ENCODE measurements at regions not wholly inside any gene's neighbourhood (a gene's known extent, or its start where the extent isn't known, plus 50 kb on each side); places are given as distances from the start of the nearest gene placed in this dataset.
"Not testable (repeated sequence)": the region's sequence is repeated elsewhere in the genome, so short reads cannot be mapped to it uniquely, and the experiment has no call there.

DNA sequence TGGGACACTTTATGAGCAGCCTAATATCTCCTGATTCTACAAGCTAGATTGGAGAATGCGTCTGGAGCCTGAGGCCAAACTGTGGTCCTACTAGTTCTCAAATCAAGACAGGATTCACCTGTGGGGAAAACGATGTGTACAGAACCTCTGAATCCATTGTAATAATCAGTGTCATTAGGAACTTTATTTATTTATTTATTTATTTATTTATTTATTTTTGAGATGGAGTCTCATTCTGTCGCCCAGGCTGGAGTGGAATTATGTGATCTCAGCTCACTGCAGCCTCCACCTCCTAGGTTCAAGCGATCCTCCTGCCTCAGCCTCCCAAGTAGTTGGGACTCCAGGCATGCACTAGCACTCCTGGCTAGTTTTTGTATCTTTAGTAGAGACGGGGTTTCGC lies 52.6 kb upstream of the KIF26B start:
- DNase-seq; H3K36me3 ChIP-seq (replicated peaks; ENCODE audit: control insufficient read depth, insufficient read depth, low read length); H3K4me3 ChIP-seq (ENCODE audit: insufficient read depth, low read depth, low read length); H3K27me3 ChIP-seq (ENCODE audit: control insufficient read depth, insufficient read depth, low read length): not testable (repeated sequence)

DNA sequence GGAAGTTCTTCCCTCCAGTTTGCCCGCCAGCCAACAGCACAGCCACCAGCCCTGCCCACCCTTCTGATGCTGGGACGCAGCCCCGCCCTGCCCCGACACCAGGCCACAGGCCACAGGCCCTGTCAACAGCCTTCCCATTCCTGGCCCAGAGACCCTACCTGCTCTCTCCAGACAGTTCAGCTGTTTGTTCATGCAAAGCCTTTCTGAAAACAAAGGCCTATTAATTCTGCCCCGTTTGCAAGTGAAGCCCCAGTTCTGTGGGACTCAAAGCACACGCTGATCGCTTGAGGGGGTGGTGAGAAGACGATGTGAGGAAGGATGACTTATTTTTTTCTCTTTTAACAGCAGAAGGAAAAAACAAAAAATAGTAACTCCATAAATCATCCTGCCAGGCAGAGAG lies 55.4 kb upstream of the KIF26B start:
- no peaks in the 10 kb centered on the region for H3K36me3 ChIP-seq (replicated peaks; ENCODE audit: control insufficient read depth, insufficient read depth, low read length)
- H3K27me3 ChIP-seq (ENCODE audit: control insufficient read depth, insufficient read depth, low read length): no peaks in the 10 kb centered on the region
- no peak overlapping the region for H3K4me3 ChIP-seq (ENCODE audit: insufficient read depth, low read depth, low read length)
- peak; percentile 39 for DNase-seq

GRCh38 chr1:245098924-245099323 lies 55.9 kb upstream of the KIF26B start:
- no peaks in the 10 kb centered on the region for H3K27me3 ChIP-seq (ENCODE audit: control insufficient read depth, insufficient read depth, low read length)
- H3K4me3 ChIP-seq (ENCODE audit: insufficient read depth, low read depth, low read length): no peak overlapping the region
- H3K36me3 ChIP-seq (replicated peaks; ENCODE audit: control insufficient read depth, insufficient read depth, low read length): no peaks in the 10 kb centered on the region
- DNase-seq: no peak

DNA sequence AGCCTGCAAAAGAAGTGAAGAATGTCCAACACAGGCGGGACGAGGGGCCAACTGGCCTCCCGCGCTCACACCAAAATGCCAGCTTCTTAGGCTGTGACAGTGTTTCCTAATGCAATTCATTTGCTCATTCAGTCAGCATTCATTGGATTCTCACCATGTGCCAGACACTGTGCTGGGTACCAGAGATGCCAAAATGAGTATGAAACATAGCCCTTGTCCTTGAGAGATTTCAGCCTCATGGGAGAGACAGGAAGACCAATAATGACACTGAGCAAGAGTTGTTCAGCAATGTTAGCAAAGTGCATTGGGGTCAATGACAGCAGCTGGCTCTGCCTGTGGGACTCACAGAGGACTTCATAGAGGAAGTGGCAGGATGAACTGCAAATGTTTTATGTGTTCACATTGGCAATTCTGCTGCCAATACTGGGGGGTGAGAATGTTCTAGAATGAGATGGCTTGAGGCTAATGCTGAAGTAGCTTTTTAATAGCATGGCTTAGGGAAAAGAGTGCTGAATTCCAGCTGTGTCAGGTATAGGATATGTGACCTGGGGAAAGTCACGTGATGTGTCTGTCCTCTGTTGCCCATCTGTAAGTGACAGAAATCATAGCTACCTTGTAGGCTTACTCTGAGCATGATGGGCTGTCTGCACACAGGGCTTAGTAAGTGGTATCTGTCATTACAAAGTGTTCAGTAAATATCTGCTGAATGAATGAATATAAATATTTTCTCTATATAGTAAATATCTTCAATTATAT lies 58.3 kb upstream of the KIF26B start:
- Histone ChIP-seq H3K27me3 (ENCODE audit: control insufficient read depth, insufficient read depth, low read length) (no peaks in the 10 kb centered on the region), H3K36me3 (replicated peaks; ENCODE audit: control insufficient read depth, insufficient read depth, low read length) (no peaks in the 10 kb centered on the region), H3K4me3 (ENCODE audit: insufficient read depth, low read depth, low read length) (no peak overlapping the region)
- no peak for DNase-seq

DNA sequence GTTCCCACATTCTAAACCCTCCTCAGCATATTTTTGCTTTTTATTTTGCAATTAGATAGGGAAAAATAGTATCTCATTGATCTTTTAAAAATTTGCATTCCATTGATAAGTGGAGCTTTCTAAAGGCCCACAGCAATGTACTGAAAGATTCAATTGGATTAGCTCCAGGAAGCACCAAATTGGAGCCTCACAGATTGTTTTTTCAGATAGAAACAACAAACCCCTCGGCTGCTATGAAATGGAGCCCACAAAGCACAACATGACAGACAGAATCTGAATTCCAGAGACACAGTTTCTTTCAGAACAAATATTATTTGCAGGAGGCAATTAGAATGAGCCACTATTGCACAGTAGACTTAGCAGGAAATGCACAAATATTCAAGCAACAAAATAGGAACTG lies 58.9 kb upstream of the KIF26B start:
- DNase-seq: no peak
- no peaks in the 10 kb centered on the region for H3K27me3 ChIP-seq (ENCODE audit: control insufficient read depth, insufficient read depth, low read length)
- H3K36me3 ChIP-seq (replicated peaks; ENCODE audit: control insufficient read depth, insufficient read depth, low read length): no peaks in the 10 kb centered on the region
- no peak overlapping the region for H3K4me3 ChIP-seq (ENCODE audit: insufficient read depth, low read depth, low read length)

DNA sequence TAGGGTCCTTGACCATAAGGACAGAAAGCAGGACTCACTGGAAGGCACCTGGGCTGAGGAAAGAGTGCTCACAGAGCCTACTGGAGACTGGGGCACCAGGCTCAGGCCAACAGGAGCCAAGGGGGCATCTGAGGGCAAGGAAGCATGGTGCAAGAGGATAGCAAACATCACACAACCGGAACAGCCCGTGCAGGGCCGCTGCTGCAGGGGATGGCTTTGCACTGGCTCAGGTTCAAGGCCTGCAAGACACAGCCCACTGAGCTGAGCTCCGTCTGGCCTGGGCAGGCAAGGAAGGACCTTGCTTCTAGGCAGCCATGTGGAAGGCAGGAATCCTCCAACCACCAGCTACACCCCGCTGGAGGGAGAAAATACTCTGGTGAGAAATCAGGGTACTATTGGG lies 59.8 kb upstream of the KIF26B start:
- Histone ChIP-seq H3K36me3 (replicated peaks; ENCODE audit: control insufficient read depth, insufficient read depth, low read length) (no peaks in the 10 kb centered on the region), H3K27me3 (ENCODE audit: control insufficient read depth, insufficient read depth, low read length) (no peaks in the 10 kb centered on the region), H3K4me3 (ENCODE audit: insufficient read depth, low read depth, low read length) (no peak overlapping the region)
- no peak for DNase-seq

DNA sequence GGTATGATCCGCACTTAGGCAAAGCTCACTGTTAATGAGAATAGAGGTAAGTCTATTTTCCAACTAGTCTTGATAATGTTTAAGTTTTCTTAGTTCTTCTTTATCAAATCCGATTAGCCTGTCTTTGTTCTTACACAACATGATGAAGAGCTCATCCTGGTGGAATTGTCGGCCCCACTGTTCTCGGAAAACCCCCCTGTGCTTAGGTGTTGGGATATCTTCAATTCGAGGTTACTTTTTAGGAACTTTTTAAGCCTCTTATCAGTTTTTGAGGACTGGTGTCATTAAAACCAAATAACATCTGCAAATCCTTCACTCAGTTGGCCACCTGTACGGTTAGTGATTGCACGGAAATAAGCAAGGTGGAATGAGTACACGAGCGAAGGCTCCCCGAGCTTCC lies 60.7 kb upstream of the KIF26B start:
- H3K4me3 ChIP-seq (ENCODE audit: insufficient read depth, low read depth, low read length): no peak overlapping the region
- no peaks in the 10 kb centered on the region for H3K36me3 ChIP-seq (replicated peaks; ENCODE audit: control insufficient read depth, insufficient read depth, low read length)
- no peak for DNase-seq
- no peaks in the 10 kb centered on the region for H3K27me3 ChIP-seq (ENCODE audit: control insufficient read depth, insufficient read depth, low read length)

- Histone ChIP-seq H3K27me3 (ENCODE audit: control insufficient read depth, insufficient read depth, low read length) (no peaks in the 10 kb centered on the region), H3K4me3 (ENCODE audit: insufficient read depth, low read depth, low read length) (no peak overlapping the region), H3K36me3 (replicated peaks; ENCODE audit: control insufficient read depth, insufficient read depth, low read length) (no peaks in the 10 kb centered on the region)
- no peak for DNase-seq
Observed at GRCh38 chr1:245092638-245092976, 62.2 kb upstream of the KIF26B start.

DNA sequence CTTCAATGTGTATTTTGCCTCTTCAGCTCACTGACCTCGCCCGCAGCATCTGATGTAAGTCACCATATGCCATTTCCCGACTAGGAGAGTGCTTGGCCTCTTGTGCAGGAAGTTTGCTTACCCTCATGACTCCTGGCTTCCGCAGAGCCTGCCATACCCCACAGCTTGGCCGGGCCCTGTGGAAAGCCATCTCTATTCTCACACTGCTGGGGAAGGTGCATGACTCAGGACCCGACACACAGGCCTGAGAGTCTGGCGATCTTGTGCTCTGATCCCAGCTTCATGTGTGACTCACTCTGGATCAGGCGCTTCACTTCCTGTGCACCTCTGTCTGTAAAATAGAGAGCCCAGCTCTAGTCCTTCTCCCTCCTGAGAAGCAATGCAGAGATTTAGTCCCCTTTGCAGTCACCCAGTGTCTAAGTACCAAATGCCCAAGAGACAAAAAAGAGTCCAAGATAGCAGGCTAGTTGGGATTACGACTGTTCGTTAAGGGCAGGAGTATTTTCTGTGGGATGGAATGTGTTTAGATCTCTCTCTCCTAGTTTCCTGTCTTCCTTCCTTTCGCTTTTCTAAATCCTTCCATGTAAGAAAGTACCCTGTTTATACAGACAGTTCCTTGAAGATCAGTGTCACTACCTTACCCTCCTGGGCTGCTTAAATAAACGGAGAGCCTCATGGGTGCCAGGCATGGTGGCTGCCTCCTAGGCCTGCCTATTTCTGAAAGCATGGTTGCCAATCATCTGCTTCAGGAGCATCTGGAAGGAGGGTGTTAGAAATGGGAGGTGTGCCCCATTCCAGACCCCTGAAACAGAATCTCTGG lies 62.8 kb upstream of the KIF26B start:
- DNase-seq: no peak
- no peak overlapping the region for H3K4me3 ChIP-seq (ENCODE audit: insufficient read depth, low read depth, low read length)
- no peaks in the 10 kb centered on the region for H3K36me3 ChIP-seq (replicated peaks; ENCODE audit: control insufficient read depth, insufficient read depth, low read length)
- no peaks in the 10 kb centered on the region for H3K27me3 ChIP-seq (ENCODE audit: control insufficient read depth, insufficient read depth, low read length)

- H3K4me3 ChIP-seq (ENCODE audit: insufficient read depth, low read depth, low read length): no peak overlapping the region
- H3K36me3 ChIP-seq (replicated peaks; ENCODE audit: control insufficient read depth, insufficient read depth, low read length): no peaks in the 10 kb centered on the region
- DNase-seq: no peak
- no peaks in the 10 kb centered on the region for H3K27me3 ChIP-seq (ENCODE audit: control insufficient read depth, insufficient read depth, low read length)
Observed at GRCh38 chr1:245091171-245091621, 63.6 kb upstream of the KIF26B start.

DNA sequence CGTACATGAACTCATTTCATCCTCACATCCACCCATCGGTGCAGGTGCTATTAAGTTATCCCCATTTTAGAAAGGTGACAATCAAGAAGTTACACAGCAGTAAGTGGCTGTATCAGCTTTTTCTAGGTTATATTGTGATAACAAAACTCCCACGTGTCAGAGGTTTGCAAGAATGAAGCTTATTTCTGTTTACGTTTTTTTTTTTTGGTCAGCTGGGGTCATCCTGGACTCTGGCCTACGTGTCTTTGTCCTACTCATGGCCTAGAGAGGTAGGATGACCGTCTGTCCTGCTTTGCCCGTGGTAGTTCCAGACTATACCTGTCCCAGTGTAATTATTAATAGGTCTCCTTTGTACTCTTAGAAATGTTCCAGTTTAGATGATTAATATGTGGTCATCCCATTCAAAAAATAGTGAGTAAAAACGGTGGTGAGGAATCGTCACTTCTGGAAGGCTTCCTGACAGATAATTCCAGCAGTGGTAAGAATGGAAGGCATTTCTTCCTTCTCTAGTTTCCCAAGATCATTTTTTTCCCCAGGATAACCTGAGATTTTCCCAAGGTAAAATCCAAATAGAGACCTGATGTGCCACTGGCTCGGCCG lies 64.2 kb upstream of the KIF26B start:
- H3K4me3 ChIP-seq (ENCODE audit: insufficient read depth, low read depth, low read length): no peak overlapping the region
- no peak for DNase-seq
- H3K36me3 ChIP-seq (replicated peaks; ENCODE audit: control insufficient read depth, insufficient read depth, low read length): no peaks in the 10 kb centered on the region
- no peaks in the 10 kb centered on the region for H3K27me3 ChIP-seq (ENCODE audit: control insufficient read depth, insufficient read depth, low read length)

GRCh38 chr1:245087723-245088122 lies 67.1 kb upstream of the KIF26B start:
- DNase-seq: no peak
- no peak overlapping the region for H3K4me3 ChIP-seq (ENCODE audit: insufficient read depth, low read depth, low read length)
- H3K27me3 ChIP-seq (ENCODE audit: control insufficient read depth, insufficient read depth, low read length): no peaks in the 10 kb centered on the region
- no peaks in the 10 kb centered on the region for H3K36me3 ChIP-seq (replicated peaks; ENCODE audit: control insufficient read depth, insufficient read depth, low read length)

DNA sequence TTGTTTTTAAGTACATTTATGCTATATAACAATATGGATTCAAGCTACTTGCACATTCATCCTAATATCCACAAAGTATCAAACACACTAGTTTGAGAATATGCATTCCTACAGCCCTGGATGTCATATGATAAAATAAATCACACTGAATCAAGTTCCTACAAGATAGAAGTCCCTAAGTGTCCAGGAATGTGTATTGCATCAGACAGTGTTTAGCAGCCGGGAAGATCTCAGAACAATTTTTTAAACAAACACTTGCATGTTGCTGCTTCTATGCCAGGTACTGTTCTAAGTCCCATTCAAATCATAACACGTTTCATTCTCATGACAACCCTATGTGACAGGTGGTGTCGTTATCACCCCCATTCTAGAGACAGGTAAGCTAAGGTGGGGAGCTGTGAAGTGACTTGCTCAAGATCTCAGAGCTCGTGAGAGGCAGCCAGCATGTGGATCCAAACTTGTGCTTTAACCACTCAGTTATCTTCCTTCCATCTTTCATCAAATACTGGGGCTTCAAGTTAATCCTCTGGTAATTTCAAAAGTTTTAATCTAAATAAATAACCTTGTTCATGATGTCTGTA lies 68.3 kb upstream of the KIF26B start:
- Histone ChIP-seq H3K27me3 (ENCODE audit: control insufficient read depth, insufficient read depth, low read length) (no peaks in the 10 kb centered on the region), H3K36me3 (replicated peaks; ENCODE audit: control insufficient read depth, insufficient read depth, low read length) (no peaks in the 10 kb centered on the region), H3K4me3 (ENCODE audit: insufficient read depth, low read depth, low read length) (no peak overlapping the region)
- DNase-seq: no peak

GRCh38 chr1:245085508-245086095 lies 69.2 kb upstream of the KIF26B start:
- Histone ChIP-seq H3K27me3 (ENCODE audit: control insufficient read depth, insufficient read depth, low read length) (no peaks in the 10 kb centered on the region), H3K36me3 (replicated peaks; ENCODE audit: control insufficient read depth, insufficient read depth, low read length) (no peaks in the 10 kb centered on the region), H3K4me3 (ENCODE audit: insufficient read depth, low read depth, low read length) (no peak overlapping the region)
- DNase-seq: no peak

Measured in H7 (cell line).